Panc1 (cell line): ENCODE measurements at regions not wholly inside any gene's neighbourhood (a gene's known extent, or its start where the extent isn't known, plus 50 kb on each side); places are given as distances from the start of the nearest gene placed in this dataset.

Experiments used
- POLR2AphosphoS5 ChIP-seq: IDR thresholded peaks from 2 replicates; pipeline ENCODE4 v1.6.1; 2012; ENCODE audit warnings: mild to moderate bottlenecking, low read depth, low read length, moderate library complexity
- SIN3A ChIP-seq: IDR thresholded peaks from 2 replicates; pipeline ENCODE4 v1.6.1; 2012; ENCODE audit warnings: low read depth, mild to moderate bottlenecking, low read length, moderate library complexity, borderline replicate concordance; ENCODE audit not compliant: insufficient read depth
- TCF7L2 ChIP-seq: IDR thresholded peaks from 2 replicates; pipeline ENCODE4 v1.6.1; 2011; ENCODE audit warnings: mild to moderate bottlenecking, low read depth, low read length, inconsistent platforms
- TF ChIP-seq, protein P1 (sequence below): fragments of 450-650 bp; IDR thresholded peaks from 2 replicates; pipeline ENCODE4 v1.5.1; 2017; ENCODE audit warnings: mild to moderate bottlenecking
- TF ChIP-seq, protein P2 (sequence below), 2 experiments: IDR thresholded peaks; 2 replicates each; pipeline ENCODE4 v1.6.1; 2011 to 2012; ENCODE audit warnings: low read depth in 2 of 2, control low read depth in 1 of 2, low read length in 1 of 2, mild to moderate bottlenecking in 1 of 2, moderate library complexity in 1 of 2; ENCODE audit not compliant: insufficient read depth in 1 of 2

DNA sequence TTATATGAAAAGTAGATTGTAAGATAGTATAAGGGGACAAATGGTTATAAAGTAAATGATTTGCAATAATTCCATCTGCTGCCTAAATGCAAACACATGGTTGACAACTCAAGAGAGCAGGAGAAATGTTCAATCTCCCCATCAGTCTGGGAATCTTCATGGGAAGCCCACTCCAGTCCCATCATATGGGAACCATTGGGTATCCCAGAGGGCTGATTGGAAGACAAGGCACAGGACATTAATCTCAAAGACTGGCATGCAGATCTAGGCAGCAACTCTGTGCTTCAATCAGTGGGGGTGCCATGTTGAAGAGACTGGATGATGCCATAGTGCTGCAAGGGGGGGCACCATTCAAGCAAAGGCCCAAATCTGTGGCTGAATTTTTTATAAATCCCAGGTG is 193.1 kb upstream of the PDE4D start:
- TF ChIP-seq, protein P1, sequence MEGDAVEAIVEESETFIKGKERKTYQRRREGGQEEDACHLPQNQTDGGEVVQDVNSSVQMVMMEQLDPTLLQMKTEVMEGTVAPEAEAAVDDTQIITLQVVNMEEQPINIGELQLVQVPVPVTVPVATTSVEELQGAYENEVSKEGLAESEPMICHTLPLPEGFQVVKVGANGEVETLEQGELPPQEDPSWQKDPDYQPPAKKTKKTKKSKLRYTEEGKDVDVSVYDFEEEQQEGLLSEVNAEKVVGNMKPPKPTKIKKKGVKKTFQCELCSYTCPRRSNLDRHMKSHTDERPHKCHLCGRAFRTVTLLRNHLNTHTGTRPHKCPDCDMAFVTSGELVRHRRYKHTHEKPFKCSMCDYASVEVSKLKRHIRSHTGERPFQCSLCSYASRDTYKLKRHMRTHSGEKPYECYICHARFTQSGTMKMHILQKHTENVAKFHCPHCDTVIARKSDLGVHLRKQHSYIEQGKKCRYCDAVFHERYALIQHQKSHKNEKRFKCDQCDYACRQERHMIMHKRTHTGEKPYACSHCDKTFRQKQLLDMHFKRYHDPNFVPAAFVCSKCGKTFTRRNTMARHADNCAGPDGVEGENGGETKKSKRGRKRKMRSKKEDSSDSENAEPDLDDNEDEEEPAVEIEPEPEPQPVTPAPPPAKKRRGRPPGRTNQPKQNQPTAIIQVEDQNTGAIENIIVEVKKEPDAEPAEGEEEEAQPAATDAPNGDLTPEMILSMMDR: no peak
- TF ChIP-seq POLR2AphosphoS5: no peak
- no peak for TF ChIP-seq TCF7L2
- TF ChIP-seq SIN3A: no peak
- TF ChIP-seq, protein P2, sequence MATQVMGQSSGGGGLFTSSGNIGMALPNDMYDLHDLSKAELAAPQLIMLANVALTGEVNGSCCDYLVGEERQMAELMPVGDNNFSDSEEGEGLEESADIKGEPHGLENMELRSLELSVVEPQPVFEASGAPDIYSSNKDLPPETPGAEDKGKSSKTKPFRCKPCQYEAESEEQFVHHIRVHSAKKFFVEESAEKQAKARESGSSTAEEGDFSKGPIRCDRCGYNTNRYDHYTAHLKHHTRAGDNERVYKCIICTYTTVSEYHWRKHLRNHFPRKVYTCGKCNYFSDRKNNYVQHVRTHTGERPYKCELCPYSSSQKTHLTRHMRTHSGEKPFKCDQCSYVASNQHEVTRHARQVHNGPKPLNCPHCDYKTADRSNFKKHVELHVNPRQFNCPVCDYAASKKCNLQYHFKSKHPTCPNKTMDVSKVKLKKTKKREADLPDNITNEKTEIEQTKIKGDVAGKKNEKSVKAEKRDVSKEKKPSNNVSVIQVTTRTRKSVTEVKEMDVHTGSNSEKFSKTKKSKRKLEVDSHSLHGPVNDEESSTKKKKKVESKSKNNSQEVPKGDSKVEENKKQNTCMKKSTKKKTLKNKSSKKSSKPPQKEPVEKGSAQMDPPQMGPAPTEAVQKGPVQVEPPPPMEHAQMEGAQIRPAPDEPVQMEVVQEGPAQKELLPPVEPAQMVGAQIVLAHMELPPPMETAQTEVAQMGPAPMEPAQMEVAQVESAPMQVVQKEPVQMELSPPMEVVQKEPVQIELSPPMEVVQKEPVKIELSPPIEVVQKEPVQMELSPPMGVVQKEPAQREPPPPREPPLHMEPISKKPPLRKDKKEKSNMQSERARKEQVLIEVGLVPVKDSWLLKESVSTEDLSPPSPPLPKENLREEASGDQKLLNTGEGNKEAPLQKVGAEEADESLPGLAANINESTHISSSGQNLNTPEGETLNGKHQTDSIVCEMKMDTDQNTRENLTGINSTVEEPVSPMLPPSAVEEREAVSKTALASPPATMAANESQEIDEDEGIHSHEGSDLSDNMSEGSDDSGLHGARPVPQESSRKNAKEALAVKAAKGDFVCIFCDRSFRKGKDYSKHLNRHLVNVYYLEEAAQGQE (IDR thresholded peaks at IDR 0.05; ENCODE audit: insufficient read depth in 1 of 2, low read depth in 2 of 2, low read length in 1 of 2): no peak
